ENCODE measurements at regions not wholly inside any gene's neighbourhood (a gene's known extent, or its start where the extent isn't known, plus 50 kb on each side); places are given as distances from the start of the nearest gene placed in this dataset.
"Not testable (repeated sequence)": the region's sequence is repeated elsewhere in the genome, so short reads cannot be mapped to it uniquely, and the experiment has no call there.

DNA sequence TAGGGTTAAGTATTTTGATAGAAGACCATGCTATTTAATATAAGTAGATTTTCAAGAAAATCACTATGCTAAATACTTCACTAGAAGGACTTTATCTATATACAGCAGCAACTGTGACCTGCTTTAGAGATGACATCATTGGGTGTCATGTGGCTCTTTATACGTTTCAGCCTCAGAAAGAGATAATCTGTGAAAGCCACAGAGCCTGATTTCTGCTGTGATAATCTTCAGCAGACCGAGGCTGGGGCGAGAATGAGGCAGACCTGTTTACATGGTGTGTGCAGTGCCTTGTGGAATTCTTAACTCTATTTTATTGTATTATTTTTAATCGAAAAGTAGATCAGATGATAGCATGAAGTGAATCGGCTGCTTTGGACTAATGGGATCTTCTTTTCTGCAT lies 471.2 kb downstream of the MFSD1 start:
- no peak for DNase-seq (ENCODE audit: low spot score)

DNA sequence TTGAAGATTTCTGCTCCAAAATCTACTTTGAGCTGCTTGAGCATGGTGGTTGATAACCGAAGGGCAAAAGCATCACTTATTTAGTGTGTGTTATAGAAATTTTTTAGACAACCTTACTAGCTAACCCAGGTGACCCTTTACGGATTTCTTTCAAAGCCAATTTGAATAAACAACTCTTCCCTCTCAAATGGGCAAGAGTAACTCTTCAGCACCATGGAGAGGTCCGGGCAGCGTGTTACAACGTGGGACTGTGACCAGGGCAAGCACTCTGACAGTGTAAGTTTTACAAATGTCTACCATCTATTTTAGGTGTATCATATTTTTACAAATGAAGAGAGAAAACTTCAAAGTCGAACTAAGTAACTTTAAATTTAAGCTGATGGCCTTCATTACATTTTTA lies 471.8 kb downstream of the MFSD1 start:
- DNase-seq (ENCODE audit: low spot score): no peak

DNA sequence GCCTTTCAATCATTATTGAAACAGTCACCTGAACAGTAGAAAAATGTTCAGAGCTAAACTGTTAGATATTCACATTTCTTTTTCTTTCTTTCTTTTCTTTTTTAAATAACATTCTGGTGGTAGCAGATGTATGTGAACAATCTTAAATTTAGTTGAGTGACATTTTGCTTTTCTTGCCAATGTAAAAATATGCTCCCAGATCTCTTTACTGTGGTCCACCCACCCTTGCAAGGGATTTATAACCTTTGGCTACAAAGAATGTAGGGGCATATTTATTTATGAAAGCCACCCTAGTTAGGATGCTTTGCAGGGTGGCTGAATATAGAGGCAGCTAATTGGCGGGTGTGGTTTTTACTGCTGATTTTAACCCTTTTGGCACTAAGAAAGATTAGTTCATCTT lies 473.9 kb downstream of the MFSD1 start:
- no peak for DNase-seq (ENCODE audit: low spot score)

DNA sequence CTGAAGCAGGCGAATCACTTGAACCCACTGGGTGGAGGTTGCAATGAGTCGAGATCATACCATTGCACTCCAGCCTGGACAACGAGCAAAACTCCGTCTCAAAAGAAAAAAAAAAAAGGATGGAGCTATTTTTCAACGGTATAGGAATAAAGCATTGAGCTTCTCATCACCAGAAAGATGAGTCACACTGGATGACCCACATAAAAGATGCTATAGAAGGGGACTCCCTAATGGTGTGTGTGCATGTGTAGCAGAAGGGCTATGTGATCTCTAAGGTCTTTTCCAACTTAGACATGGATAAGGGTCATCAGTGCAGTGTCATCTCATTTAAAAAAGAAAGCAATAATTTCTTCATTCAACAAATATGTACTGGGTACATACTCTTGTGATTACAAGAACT lies 476.0 kb downstream of the MFSD1 start:
- DNase-seq (ENCODE audit: low spot score): no peak

DNA sequence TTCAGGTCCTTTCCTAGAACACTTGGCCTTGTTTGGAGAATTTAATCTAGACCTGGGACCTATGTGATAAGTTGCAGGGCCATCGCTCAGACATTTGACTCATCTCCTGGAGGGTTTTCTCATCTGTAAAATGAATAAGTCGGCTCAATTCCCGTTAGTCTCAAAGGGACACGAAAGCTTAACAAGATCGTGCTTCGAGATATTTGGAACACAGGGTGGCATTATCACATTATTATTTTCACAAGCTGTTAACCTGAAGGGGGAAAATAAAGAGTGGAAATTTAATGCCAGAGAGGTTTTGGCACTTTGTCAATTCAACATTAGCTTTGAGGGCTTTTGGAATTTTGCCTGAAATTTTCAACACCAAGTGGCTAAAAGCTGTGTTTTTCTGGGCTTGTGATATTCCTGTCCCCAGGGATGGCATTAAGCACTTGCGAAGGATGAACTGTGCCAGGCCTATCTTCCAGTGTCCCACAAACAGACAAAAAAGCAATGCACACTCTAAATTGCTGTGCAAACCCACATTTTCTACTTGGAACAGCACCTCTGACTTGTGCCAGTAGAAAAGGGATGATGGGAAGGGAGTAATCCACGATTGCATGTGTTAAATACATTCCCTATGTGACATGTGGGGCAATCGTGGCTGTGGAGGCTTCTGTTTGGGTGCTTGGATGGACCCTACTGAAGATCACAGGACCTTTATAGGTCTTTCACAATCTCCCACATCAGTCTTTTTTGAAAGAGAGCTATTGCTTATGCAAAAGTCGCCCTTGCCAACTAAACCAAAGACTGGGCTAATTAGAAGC lies 478.7 kb downstream of the MFSD1 start:
- no peak for DNase-seq (ENCODE audit: low spot score)

DNA sequence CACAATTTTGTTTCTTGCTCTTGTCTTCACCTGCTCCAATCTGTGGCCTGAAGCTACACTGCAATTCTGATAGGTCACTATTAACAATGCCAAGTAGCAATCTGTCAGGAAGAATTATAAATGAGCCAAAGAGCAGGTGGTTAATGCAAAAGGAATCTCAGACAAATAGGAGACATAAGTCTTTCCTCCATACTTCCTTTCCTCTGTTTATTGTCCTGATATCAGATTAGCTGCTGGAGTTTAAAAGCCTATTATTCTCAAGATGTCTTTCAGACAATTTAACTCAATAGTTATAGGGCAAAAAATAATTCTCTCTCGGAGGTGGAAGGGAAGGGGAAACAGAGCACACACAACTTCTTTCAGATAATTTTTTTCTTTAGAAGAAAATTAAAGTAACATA lies 491.6 kb downstream of the MFSD1 start:
- DNase-seq (ENCODE audit: low spot score): no peak

DNA sequence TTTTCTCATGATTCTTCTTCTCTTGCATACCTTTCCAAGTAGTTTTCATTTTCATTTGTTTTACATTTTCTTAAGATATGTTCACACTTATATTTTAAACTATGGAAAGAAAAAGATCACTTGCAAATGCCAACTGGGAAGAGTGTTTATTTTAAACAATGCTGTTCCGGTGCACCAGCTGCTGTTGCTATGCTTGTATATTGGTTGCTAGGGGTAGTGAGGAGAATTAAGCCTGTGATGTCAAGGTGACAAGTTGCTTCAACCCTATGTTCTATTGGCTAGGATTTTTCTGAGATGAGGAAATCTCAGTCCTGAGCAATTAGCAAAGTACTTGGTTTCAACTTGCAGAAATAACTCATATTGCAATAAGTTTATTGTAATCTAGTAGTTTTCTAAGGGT lies 500.1 kb downstream of the MFSD1 start:
- DNase-seq (ENCODE audit: low spot score): no peak

DNA sequence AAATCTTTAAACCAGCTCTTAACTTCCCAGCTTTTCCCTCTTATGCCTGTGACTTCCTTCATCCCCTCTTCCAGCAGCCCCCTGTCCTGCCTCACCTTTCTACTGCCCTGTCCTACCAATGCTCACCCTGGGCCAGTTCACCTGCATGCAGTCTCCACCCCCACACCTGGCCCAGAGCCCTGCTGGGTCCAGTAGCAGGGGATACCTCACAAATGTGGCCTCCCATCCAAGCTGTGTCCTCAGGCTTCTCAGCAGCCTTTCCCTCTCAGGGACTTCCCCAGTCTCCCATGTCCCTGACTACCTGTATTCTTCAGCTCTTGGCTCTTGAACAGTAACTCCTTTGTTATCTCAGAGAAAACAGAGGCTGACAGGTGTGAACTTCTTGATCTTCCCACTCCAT lies 503.2 kb downstream of the MFSD1 start:
- no peak for DNase-seq (ENCODE audit: low spot score)

DNA sequence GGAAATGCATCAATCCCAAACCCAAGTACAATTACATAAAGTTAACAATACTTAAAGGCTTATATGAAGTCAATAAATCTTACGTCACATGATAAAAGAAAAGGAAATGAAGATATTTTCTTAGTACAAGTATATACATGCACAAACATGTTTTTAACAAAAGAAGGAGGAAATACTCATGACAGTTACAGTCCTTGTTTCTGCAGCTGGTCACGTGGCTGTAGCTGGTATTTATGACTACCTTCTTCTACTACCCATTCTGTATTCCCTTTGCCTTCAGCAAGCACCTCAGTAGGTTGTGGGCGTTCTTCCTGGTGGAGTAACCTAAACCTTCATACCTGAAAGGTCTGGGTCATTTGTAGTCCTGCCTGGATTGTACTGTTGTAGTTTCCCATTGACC lies 514.9 kb downstream of the MFSD1 start:
- DNase-seq (ENCODE audit: low spot score): not testable (repeated sequence)

DNA sequence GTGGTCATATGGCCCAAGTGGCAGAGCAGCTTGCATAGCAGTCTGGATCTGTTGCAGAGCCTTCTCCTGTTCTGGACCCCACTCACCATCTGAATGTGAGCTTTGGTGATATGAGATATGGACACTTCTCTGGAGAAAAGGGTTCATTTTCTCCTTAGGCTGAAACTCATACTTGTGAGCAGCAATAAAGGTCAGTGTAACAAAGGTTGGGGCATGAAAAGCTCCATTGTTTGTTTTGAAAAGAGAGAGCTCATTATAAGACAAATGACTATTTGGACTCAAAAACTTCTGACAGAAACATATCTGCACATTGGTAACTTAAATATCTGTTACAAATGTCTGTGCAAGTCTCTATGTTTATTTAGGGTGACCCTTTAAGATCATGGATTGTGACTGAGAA lies 517.3 kb downstream of the MFSD1 start:
- DNase-seq (ENCODE audit: low spot score): no peak

DNA sequence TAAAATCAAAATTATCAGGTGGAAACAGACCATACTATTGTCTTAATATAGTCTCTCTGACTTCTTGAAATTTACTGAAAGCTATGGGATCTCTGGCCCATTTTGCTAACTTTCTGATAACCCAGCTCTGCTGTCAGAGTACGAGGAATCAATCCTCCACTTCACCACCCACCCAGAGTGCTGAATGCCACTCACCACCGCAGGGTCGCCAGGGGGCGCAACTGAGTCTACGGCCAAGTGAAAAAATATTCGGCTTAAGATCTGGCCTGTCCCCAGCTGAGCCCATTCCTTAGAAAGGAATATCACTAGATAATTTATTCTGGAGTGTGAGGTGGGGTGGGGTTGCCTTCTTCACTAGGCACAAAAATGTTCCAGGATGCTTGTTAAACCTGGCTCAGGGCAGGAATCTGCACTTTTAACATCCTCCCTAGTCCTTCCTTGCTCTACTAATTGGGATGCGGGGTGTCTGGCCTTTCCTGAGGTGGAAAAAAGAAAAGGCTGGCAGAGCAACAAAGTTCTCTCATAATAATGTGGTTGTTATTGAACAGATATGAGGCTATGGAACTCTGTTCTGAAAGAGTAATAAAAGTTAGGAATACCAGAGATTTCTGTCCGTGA lies 520.6 kb downstream of the MFSD1 start:
- DNase-seq (ENCODE audit: low spot score): no peak

DNA sequence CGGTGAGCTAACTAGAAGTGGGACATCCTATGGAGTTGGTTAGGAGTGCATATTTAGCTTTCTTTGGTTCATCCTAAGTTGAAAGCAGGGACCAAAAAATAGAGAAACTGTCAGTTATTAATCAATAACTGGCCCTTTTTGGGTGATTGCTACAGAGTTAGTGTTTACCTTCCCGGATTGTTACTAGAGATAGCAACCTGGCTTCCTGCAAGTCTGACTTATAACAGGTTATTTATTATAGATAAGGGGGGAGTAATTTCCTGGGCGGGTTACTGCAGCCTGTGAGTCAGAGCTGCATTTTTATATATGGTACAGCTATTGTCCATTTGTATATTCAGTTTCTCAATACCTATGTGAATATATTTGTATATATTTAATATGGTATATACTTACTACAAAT lies 522.0 kb downstream of the MFSD1 start:
- no peak for DNase-seq (ENCODE audit: low spot score)

DNA sequence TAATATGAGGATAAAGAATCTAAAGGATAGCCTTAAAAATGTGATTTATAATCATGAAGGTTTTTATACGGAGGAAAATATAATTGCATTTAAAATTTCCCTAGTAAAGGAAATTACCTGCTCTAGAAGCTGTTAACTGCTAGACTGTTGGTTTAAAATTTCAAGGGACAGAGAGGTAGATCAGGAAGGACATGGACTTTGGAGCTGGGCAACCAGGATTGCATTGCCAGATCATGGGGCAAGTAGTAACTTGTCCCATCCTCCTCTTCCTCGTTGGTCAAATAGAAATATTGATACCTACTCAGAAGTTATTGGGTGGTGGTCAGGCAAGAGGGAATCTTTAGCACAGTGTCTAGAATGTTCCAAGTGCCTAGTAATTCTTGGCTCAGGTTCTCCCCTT lies 525.1 kb downstream of the MFSD1 start:
- no peak for DNase-seq (ENCODE audit: low spot score)

DNA sequence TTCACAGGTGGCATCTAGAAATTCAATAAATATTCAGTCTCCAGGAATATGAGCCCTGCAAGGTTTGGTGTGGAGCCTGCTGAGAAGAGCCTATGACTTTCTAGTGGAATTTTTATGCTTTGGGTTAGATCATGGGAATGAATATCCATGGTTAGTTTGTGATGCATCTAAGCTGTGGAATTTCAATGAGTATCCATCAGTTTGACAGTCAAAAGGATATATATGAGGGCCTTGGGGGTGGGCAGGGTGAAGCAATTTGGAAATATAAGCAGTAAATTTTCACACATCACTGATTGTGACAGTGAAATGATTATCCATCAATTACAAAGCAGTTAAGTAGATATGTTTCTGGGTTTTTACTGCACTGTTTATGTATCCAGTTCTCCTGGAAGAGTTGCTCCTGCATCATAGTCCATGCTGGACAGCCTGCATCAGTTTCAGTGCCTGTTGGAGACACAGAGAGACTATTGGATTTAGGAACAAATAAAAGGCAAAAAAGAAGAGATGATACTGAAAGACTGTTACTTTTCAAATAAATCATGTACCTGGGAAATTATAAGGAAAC lies 530.8 kb downstream of the MFSD1 start:
- no peak for DNase-seq (ENCODE audit: low spot score)

DNA sequence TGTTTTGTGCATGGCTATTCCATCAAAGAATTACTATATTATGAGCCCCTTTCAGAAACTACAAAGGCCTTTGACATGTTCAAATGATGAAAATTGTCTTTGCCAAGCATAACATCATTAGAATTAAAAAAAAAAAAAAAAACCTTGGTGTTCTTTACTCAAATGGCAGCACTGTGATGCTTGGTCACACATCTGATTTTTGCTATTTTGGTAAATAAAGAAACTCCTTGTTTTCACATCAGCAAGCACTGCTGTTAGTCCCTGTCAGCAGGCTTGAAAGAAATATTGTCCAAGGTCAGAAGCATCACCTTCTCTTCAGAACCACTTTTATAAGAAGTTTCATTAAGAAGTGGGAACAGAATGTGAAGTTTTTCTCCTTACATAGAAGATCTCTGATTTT lies 537.3 kb downstream of the MFSD1 start:
- no peak for DNase-seq (ENCODE audit: low spot score)

DNA sequence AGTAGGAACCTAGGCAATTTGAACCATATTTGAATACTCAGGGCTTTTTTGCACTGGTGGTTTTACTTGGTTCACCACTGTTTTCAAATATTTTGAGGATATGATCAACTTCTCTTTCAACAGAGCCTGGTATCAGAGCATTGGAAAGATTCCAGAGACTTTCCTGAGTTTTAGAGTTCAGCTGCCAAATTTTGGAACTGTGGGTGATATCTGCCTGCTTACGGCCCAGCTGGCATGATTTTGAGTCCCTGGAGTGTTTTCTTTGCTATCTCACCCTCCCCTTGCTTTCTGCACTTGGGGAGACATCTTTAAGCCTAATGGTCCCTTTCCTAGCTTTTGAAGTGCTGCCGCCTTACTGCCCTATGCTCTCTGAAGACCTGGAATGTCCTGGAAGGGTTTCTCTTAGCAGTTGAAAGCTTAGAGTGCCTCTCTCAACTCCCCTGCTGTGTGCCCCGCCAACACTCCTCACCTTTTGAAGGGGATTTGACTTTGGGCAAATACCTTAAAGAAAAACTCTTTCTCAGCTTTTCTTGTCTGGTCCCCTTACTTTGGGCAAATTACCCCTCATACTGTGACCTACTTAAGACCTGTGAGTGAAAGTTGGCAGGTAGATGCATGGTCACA lies 539.1 kb downstream of the MFSD1 start:
- DNase-seq (ENCODE audit: low spot score): no peak

DNA sequence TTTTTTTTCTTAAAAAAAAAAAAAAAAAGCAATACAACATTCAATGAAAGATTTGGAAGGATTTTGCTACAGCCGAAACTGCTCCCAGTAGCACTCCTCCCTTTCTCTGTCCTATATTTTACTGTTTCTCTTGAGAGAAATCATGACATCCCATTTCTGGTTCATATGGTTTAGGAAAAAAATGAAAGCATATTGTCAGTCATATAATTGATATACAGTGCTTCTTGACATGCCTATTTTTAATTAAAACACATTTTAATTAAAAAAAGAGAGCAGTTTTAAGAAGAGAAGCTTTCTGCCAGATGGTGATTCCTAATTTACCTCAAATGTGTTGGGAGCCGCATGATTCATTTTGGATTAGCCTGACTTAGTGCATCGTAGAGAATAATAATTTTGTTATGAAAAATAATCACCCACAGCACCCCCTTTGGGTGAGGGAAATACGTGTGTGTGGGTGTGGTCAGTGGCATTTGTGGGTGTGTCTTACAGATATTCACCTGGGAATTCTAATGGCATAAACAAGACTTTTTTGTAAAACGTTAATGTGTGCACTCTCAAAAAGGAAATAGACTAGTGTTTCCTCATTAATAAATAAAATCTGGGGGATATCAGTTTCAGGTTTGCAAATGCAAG lies 544.5 kb downstream of the MFSD1 start:
- no peak for DNase-seq (ENCODE audit: low spot score)

DNA sequence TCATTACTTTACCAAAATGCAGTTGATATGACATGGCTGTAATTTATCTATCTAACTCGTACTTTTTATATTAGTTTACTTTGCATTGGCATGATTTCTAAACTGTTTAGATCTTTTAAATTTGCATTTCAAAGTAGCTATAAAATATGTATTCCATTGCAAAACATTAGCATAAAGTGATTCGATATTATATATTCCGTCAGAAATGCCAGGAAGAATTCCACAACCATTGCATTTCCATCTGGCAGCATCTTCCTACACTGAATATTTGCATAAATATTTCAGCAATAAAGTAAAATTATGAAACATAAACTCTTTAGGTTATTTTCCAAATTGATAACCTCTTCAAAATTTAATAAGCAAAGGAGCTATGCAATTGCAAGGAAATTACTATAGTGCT lies 546.6 kb downstream of the MFSD1 start:
- DNase-seq (ENCODE audit: low spot score): no peak

DNA sequence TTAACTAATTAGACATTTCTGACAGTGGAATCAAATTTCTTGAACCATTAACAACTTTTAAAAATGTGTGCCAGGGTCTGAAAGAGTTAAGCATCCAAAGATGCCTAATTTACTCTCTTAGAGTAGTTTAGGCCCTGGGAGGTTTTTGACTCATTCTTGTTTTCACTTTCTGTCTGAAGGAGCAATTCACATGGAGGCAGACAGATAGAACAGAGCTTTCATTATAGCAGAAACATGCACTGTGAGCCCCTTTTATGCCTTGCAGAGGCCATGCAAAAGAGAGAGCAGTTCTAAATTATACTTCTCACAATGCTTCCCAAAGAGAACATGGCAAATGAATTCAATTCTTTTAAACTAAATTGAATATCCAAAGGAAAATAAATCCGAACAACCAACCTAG lies 554.8 kb downstream of the MFSD1 start:
- no peak for DNase-seq (ENCODE audit: low spot score)

DNA sequence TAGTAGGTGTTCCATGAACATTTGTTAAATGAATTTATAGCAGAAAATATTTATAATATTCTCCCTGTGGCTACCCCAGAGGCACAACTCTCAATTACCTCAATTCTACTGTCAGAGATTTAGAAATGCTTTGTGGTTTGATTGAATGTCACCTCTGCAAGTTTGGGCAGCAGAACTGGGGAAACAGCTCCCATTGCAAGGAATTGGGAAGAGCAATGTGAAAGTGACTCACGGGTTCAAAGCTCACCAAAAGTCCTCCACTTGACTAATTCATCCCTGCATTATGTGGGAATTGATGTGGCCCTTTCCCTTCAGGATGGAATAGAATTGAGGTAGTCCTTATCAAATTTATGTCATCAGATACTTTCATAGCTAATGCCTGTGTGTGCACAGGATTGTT lies 562.7 kb downstream of the MFSD1 start:
- DNase-seq (ENCODE audit: low spot score): no peak

DNA sequence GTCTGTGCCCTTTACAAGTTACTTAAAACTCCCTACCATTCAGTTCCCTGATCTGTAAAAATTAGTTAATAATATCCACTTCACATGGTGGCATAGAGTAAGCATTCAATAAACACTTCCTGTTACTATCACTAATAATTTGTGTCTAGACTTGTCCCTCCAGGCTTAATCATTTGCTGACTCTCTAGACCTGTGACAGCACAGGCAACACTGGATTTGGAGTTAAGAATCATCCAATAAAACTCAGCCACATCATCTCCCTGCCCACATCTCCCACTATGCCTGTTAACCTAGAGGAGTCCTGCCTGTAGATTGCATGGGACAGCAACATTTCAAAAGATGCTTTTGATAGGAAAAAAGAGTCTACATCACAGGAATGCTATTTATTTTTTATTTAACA lies 564.6 kb downstream of the MFSD1 start:
- DNase-seq (ENCODE audit: low spot score): no peak

DNA sequence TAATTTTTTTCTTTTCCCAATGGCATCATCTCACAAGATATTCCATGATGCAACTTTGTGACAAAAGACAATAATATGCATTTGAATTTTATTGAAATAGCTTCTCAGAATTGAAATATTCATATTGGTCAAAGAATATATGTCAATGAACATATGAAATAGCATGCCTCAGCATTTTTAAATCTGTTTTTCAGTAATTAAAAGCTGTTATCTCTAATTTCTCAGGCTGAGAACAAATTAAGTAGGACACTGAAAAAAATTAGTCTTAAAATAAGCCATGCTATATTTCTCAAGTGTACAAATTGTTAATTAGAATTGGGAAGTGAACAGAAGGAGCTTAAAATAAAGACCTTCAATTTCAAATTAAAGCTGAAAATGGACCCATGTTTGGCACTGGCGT lies 570.1 kb downstream of the MFSD1 start:
- DNase-seq (ENCODE audit: low spot score): no peak
